Vagina (tissue), 2 donors: ENCODE measurements at regions not wholly inside any gene's neighbourhood (a gene's known extent, or its start where the extent isn't known, plus 50 kb on each side); places are given as distances from the start of the nearest gene placed in this dataset.
A peak's percentile ranks its signal among the peaks of the same experiment; 100 is the strongest.

Experiments used
- DNase-seq, 2 donors: peaks; one replicate each; pipeline ENCODE4 v3.0.0-alpha.2; 2017; ENCODE audit errors: extremely low spot score in 2 of 2
- H3K27ac ChIP-seq: fragments of 200-600 bp; sonication (generic); one replicate; pipeline ENCODE4 v1.5.1; 2019
- H3K27me3 ChIP-seq: fragments of 200-600 bp; sonication (generic); one replicate; pipeline ENCODE4 v1.5.1; 2019
- H3K36me3 ChIP-seq, 2 donors: fragments of 200-600 bp; sonication (generic); one replicate each; pipeline ENCODE4 v1.5.1; 2017 to 2019
- H3K4me1 ChIP-seq: fragments of 200-600 bp; sonication (generic); one replicate; pipeline ENCODE4 v1.5.1; 2019
- H3K4me3 ChIP-seq, 2 donors: fragments of 200-600 bp; sonication (generic); 1 replicate in 1 of 2; 2 replicates in 1 of 2; pipeline ENCODE4 v1.5.1; 2016 to 2019
- H3K9me3 ChIP-seq: fragments of 200-600 bp; sonication (generic); one replicate; pipeline ENCODE4 v1.5.1; 2019
- POLR2A ChIP-seq, 2 donors: fragments of 450-650 bp; IDR thresholded peaks; one replicate each; pipeline ENCODE4 v1.6.1; 2017; ENCODE audit warnings: antibody characterized with exemption in 2 of 2, mild to moderate bottlenecking in 2 of 2, moderate library complexity in 2 of 2
- POLR2AphosphoS5 ChIP-seq, 2 donors: sonication (generic); formaldehyde crosslinking; IDR thresholded peaks; one replicate each; pipeline ENCODE4 v1.9.0; 2017; ENCODE audit warnings: antibody characterized with exemption in 2 of 2, mild to moderate bottlenecking in 2 of 2, low read depth in 1 of 2; ENCODE audit not compliant: insufficient read depth in 1 of 2
- intact Hi-C: fragments of 100-400 bp; cut with DNase I; formaldehyde crosslinking; loops from one replicate; pipeline ENCODE4 v1.15.1; 2023
- TF ChIP-seq, protein P1 (sequence below), 3 experiments: fragments of 450-650 bp in 2 of 3; fragments of 200-600 bp in 1 of 3; sonication (generic) in 1 of 3; IDR thresholded peaks; one replicate each; pipeline ENCODE4 v1.5.1; 2017 to 2019; ENCODE audit warnings: antibody characterized with exemption in 3 of 3, mild to moderate bottlenecking in 2 of 3, moderate library complexity in 2 of 3

DNA sequence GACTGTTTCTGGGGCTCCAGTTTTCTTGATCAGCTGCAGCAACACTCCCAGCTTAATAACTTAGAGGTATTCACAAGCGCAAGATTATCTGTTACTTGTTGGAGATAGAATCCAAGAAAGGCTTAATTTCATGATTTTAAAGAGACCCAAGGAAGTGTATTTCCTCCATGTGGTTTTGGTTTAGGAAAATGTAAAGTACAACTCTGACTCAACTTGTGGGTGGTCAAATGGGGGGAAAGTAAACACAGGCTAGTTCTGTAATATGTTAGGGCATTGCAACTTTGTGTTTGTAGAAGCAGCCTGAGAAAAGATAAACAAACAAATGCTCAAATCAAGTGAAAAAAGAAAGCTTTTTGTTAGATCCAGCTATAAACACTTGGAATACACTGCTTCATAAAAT, 90.1 kb upstream of the COL3A1 start:
- no peak overlapping the region for H3K4me3 ChIP-seq
- intact Hi-C loops: no loop called here
- DNase-seq: no peak
- H3K27ac ChIP-seq: peak overlapping the region; percentile 18
- no peaks in the 10 kb centered on the region for H3K9me3 ChIP-seq
- H3K27me3 ChIP-seq: no peaks in the 10 kb centered on the region
- TF ChIP-seq POLR2AphosphoS5 (IDR thresholded peaks at IDR 0.05; ENCODE audit: insufficient read depth in 1 of 2, low read depth in 1 of 2) (no peak), POLR2A (IDR thresholded peaks at IDR 0.05) (no peak)
- TF ChIP-seq, protein P1, sequence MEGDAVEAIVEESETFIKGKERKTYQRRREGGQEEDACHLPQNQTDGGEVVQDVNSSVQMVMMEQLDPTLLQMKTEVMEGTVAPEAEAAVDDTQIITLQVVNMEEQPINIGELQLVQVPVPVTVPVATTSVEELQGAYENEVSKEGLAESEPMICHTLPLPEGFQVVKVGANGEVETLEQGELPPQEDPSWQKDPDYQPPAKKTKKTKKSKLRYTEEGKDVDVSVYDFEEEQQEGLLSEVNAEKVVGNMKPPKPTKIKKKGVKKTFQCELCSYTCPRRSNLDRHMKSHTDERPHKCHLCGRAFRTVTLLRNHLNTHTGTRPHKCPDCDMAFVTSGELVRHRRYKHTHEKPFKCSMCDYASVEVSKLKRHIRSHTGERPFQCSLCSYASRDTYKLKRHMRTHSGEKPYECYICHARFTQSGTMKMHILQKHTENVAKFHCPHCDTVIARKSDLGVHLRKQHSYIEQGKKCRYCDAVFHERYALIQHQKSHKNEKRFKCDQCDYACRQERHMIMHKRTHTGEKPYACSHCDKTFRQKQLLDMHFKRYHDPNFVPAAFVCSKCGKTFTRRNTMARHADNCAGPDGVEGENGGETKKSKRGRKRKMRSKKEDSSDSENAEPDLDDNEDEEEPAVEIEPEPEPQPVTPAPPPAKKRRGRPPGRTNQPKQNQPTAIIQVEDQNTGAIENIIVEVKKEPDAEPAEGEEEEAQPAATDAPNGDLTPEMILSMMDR (IDR thresholded peaks at IDR 0.05): no peak
- no peaks in the 10 kb centered on the region for H3K4me1 ChIP-seq
- no peaks in the 10 kb centered on the region for H3K36me3 ChIP-seq

DNA sequence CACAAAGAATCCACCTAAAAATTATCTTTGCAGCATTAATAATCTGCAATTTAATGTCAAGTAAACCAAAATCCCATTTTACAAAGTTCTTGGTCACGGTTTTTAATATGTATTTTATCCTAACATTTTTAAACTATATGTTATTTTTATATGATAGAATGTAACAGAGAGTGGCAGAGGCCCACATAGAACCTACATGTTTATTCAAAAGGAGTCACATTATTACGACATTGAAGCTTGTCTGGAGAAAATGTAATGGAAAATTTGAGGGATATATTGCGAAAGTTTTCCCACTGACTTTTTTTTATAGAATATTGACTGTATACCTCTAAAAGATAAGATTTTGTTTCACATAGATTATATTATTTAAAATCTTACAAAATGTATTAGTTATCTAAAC, 89.7 kb upstream of the COL3A1 start:
- DNase-seq: no peak
- no peaks in the 10 kb centered on the region for H3K27me3 ChIP-seq
- TF ChIP-seq POLR2AphosphoS5 (IDR thresholded peaks at IDR 0.05; ENCODE audit: insufficient read depth in 1 of 2, low read depth in 1 of 2) (no peak), POLR2A (IDR thresholded peaks at IDR 0.05) (no peak)
- TF ChIP-seq, protein P1 (IDR thresholded peaks at IDR 0.05): no peak
- intact Hi-C loops: no loop called here
- no peaks in the 10 kb centered on the region for H3K4me1 ChIP-seq
- no peaks in the 10 kb centered on the region for H3K9me3 ChIP-seq
- peak overlapping the region; percentile 18 for H3K27ac ChIP-seq
- no peak overlapping the region for H3K4me3 ChIP-seq
- H3K36me3 ChIP-seq: no peaks in the 10 kb centered on the region

DNA sequence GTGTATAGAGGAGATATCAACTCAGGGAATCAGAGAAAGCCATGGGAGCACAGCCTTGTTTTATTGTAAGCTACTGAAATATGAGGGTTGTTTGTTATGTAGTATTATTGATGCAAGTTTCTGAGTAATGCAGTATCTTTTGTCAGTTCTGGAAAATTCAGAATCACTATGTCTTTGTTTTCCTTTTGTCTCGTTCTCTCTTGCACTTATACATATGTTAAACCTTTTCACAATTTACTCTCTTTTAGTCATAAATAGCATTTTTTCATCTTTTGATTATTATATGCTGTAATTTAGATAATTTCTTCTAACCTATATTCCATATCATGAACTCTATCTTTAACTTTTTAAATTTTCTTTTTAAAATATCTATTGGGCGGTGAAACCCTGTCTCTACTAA, 85.0 kb upstream of the COL3A1 start:
- no peak for DNase-seq
- TF ChIP-seq, protein P1 (IDR thresholded peaks at IDR 0.05): no peak
- H3K4me1 ChIP-seq: peaks cover 10% of the 10 kb centered on the region
- H3K27ac ChIP-seq: no peak overlapping the region
- H3K4me3 ChIP-seq: no peak overlapping the region
- H3K9me3 ChIP-seq: no peaks in the 10 kb centered on the region
- no peaks in the 10 kb centered on the region for H3K36me3 ChIP-seq
- intact Hi-C loops: no loop called here
- no peaks in the 10 kb centered on the region for H3K27me3 ChIP-seq

DNA sequence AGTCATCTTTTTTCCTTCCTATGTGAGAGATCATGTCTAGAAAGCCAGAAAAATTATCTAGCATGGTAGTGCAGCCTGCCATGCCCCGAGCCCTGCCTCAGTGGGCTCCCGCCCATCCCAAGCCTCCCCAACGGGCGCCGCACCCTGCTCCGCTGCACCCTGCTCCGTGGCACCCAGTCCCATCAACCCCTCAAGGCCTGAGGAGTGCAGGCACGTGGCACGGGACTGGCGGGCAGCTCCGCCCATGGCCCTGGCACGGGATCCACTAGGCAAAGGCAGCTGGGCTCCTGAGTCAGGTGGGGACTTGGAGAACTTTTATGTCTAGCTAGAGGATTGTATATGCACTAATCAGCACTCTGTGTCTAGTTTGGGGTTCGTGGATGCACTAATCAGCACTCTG, 83.4 kb upstream of the COL3A1 start:
- no peaks in the 10 kb centered on the region for H3K27me3 ChIP-seq
- no peaks in the 10 kb centered on the region for H3K36me3 ChIP-seq
- intact Hi-C loops: no loop called here
- TF ChIP-seq POLR2AphosphoS5 (IDR thresholded peaks at IDR 0.05; ENCODE audit: insufficient read depth in 1 of 2, low read depth in 1 of 2) (no peak), POLR2A (IDR thresholded peaks at IDR 0.05) (no peak)
- TF ChIP-seq, protein P1 (IDR thresholded peaks at IDR 0.05): no peak
- peaks cover 11% of the 10 kb centered on the region for H3K4me1 ChIP-seq
- no peak for DNase-seq
- no peaks in the 10 kb centered on the region for H3K9me3 ChIP-seq
- H3K27ac ChIP-seq: no peak overlapping the region
- no peak overlapping the region for H3K4me3 ChIP-seq

DNA sequence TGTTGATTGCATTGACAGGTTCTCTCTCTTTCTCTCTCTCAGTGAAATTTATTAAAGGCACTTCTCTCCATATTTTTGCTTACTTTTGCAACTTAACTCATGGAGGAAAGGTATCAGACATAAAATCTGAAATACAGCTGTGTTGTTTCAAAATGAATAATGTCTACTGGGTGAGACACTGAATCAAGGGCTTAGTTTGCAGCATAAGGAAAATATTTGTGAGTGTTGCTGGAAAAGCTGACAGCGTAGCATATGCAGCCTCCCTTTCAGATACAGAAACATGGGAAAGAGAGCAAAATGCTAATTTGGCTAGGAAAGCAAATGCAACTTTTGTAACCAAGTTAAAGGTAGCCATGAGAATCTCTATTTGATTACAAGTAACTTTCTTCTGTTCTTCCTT, 81.5 kb upstream of the COL3A1 start:
- Histone ChIP-seq H3K4me3 (no peak overlapping the region), H3K36me3 (no peaks in the 10 kb centered on the region), H3K9me3 (no peaks in the 10 kb centered on the region), H3K4me1 (peaks cover 11% of the 10 kb centered on the region), H3K27ac (peak overlapping the region; percentile 33), H3K27me3 (no peaks in the 10 kb centered on the region)
- no peak for TF ChIP-seq POLR2AphosphoS5 (IDR thresholded peaks at IDR 0.05; ENCODE audit: insufficient read depth in 1 of 2, low read depth in 1 of 2)
- TF ChIP-seq POLR2A (IDR thresholded peaks at IDR 0.05): no peak
- TF ChIP-seq, protein P1 (IDR thresholded peaks at IDR 0.05): no peak
- intact Hi-C loops: no loop called here
- DNase-seq: no peak
